ENCODE measurements at regions not wholly inside any gene's neighbourhood (a gene's known extent, or its start where the extent isn't known, plus 50 kb on each side); places are given as distances from the start of the nearest gene placed in this dataset.

DNA sequence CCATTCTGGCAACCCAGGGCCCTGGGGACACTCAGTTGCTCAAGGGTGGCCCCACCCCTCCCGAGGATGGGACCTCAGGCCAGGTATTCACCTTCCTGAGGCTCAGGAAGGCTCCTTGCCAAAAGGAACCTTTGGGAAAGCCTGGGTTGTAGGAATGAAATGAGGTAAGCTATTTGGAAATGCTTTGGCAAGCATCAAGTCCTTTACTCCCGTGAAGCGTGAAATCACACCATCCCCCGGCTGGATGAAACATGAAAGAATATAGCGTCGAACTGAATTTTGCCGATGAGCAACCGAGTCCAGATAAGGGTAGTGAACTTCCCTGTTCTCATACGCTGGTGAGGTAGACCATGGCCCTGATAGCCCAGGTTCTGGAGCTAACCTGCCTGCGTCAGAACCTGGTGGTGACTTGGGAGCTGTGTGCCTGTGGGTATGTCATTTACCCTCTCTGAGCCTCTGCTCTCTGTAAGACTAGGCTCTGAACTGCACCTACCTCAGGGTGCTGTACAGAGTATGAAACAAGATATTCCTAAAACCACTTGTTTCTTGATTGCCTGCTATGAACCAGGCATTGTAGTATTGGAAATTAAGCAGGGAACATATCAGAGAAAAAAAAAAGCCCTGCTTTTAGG lies 105.3 kb upstream of the BOD1 start:
- Histone ChIP-seq H3K36me3 (no peaks in the 10 kb centered on the region), H3K4me3 (no peak overlapping the region), H3K9me3 (no peaks in the 10 kb centered on the region), H3K4me1 (no peaks in the 10 kb centered on the region), H3K27ac (no peak overlapping the region), H3K27me3 (no peaks in the 10 kb centered on the region)
- intact Hi-C loops (cut with DNase I) = no loop called here
- no peak for TF ChIP-seq EP300 (IDR thresholded peaks at IDR 0.05)
- TF ChIP-seq POLR2AphosphoS5 (IDR thresholded peaks at IDR 0.05) = no peak
- TF ChIP-seq CTCF (IDR thresholded peaks at IDR 0.05) = no peak
- TF ChIP-seq POLR2A (IDR thresholded peaks at IDR 0.05) = no peak
- WGBS, 2 donors = 84 to 89% methylated on average over 10 of the region's 10 CpGs
- DNase-seq = no peak

DNA sequence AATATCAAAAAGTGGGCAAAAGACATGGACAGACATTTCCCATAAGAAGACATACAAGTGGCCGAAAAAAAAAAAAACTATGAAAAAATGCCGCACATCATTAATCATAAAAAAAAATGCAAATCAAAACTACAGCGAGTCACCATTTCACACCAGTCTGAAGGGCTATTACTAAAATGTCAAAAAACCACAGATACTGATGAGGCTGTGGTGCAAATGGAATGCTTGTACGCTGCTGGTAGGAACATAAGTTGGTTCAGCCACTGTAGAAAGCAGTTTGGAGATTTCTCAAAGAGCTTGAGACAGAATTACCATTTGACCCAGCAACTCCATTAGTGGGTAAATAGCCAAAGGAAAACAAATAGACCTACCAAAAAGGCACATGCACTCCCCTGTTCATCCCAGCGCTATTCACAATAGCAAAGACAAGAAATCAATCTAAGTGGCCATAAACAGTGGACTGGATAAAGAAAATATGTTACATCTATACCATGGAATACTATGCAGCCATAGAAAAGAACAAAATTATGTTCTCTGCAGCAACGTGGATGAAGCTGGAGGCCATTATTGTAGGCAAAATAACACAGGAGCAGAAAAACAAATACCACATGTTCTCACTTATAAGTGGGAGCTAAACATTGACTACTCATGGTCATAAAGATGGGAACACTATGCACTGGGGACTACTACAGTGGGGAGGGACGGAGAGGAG lies 110.6 kb upstream of the BOD1 start:
- intact Hi-C loops (cut with DNase I) = no loop called here
- 77 to 86% methylated on average over 7 of the region's 7 CpGs for WGBS, 2 donors
- DNase-seq = no peak

DNA sequence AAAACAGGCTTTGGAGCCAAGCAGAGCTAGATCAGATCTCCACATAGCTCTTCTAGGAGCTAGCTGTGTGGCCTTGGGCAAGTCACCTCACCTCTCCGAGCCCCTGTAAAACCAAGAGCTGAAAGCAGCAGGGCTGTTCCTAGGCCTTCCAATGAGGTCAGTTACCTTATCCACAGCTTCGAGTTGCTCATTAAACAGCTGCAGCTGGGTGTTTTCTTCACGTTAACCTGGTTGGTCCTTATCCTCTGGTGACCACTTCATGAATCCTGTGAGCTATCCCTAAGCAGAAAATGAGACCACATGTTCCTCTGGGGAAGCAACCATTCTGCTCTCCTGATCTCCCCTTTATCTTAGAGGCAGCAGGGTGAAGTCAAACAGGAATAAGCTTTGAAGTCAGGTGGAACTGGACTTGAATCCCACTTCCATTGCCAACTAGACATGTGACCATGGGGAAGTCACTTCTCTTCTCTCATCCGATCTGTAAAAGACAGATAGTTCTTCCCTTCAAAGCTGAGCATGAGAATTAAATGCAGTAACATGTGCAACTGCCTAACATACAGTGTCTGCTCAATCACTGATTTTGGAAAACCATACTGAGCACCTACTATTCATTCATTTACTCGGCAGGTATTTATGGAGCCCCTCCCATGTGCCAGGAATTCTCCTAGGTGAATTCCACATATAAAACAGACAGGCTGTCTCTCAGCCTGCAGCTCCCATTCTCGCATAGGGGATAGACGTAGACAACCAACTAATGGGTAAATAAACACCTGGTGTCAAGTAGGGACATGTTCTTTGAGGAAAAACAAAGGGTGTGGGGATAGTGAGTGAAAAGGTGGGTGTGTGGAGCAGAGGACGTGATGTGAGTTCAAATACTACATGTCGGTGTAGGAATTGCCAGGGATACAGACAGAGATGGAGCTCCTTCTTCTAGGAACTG lies 111.7 kb upstream of the BOD1 start:
- DNase-seq = no peak
- Histone ChIP-seq H3K4me3 (no peak overlapping the region), H3K4me1 (no peaks in the 10 kb centered on the region), H3K36me3 (no peaks in the 10 kb centered on the region), H3K9me3 (no peaks in the 10 kb centered on the region), H3K27ac (no peak overlapping the region), H3K27me3 (no peaks in the 10 kb centered on the region)
- intact Hi-C loops (cut with DNase I) = no loop called here
- WGBS, 2 donors = 29 to 68% methylated on average over 9 of the region's 9 CpGs
- TF ChIP-seq CTCF (IDR thresholded peaks at IDR 0.05) = no peak
- TF ChIP-seq POLR2A (IDR thresholded peaks at IDR 0.05) = no peak
- no peak for TF ChIP-seq POLR2AphosphoS5 (IDR thresholded peaks at IDR 0.05)

More for the DNA sequence above, 110.6 kb upstream of the BOD1 start:
- H3K27me3 ChIP-seq = no peaks in the 10 kb centered on the region
- no peak overlapping the region for H3K4me3 ChIP-seq
- no peaks in the 10 kb centered on the region for H3K36me3 ChIP-seq
- no peak overlapping the region for H3K27ac ChIP-seq
- TF ChIP-seq EP300 (IDR thresholded peaks at IDR 0.05) = no peak
- no peak for TF ChIP-seq POLR2A (IDR thresholded peaks at IDR 0.05)
- TF ChIP-seq POLR2AphosphoS5 (IDR thresholded peaks at IDR 0.05) = no peak
- TF ChIP-seq CTCF (IDR thresholded peaks at IDR 0.05) = no peak
- H3K4me1 ChIP-seq = no peaks in the 10 kb centered on the region
- H3K9me3 ChIP-seq = no peaks in the 10 kb centered on the region

- Histone ChIP-seq H3K27ac (no peak overlapping the region), H3K36me3 (no peaks in the 10 kb centered on the region), H3K4me3 (no peak overlapping the region), H3K4me1 (no peaks in the 10 kb centered on the region), H3K27me3 (no peaks in the 10 kb centered on the region), H3K9me3 (no peaks in the 10 kb centered on the region)
- DNase-seq = no peak
- 63 to 73% methylated on average over 10 of the region's 10 CpGs for WGBS, 2 donors
- intact Hi-C loops (cut with DNase I) = no loop called here
- TF ChIP-seq CTCF (IDR thresholded peaks at IDR 0.05) (no peak), POLR2A (IDR thresholded peaks at IDR 0.05) (no peak), POLR2AphosphoS5 (IDR thresholded peaks at IDR 0.05) (no peak), EP300 (IDR thresholded peaks at IDR 0.05) (no peak)
Measured at GRCh38 chr5:173729079-173729765, 112.8 kb upstream of the BOD1 start.
